ENCODE measurements at regions not wholly inside any gene's neighbourhood (a gene's known extent, or its start where the extent isn't known, plus 50 kb on each side); places are given as distances from the start of the nearest gene placed in this dataset.

DNA sequence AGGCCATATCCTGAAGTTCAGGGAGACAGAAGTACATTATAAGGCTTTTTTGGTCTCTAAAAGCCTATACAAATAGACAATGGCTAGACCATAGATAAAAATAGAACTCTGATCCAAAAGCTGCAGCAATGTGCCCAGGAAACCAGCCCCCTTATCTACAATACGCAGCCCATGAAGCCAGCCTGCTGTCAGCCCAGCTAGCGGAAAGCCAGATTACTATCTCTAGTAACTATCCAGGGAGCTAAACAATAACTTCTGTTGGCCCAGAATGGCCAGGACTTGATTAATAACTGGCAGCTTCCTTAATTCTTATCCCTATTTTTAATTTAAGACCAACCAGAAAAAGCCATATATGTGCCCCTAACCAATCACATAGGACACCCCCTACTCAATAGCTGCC is 160.4 kb upstream of the SMLR1 start:
- no peaks in the 10 kb centered on the region for H3K4me1 ChIP-seq
- TF ChIP-seq CTCF (IDR thresholded peaks at IDR 0.05): no peak
- TF ChIP-seq EP300 (IDR thresholded peaks at IDR 0.05): no peak
- no peak for TF ChIP-seq POLR2AphosphoS5 (IDR thresholded peaks at IDR 0.05)
- TF ChIP-seq POLR2A (IDR thresholded peaks at IDR 0.05): no peak
- H3K27me3 ChIP-seq: no peaks in the 10 kb centered on the region
- H3K27ac ChIP-seq: no peak overlapping the region
- no peaks in the 10 kb centered on the region for H3K9me3 ChIP-seq
- ATAC-seq: no peak
- no peaks in the 10 kb centered on the region for H3K36me3 ChIP-seq
- WGBS, 2 donors (ENCODE audit: low coverage in 1 of 2): 76% methylated on average over 2 of the region's 2 CpGs; no CpG with 5 or more reads in 1 of the 2 donors
- H3K4me3 ChIP-seq: no peak overlapping the region

DNA sequence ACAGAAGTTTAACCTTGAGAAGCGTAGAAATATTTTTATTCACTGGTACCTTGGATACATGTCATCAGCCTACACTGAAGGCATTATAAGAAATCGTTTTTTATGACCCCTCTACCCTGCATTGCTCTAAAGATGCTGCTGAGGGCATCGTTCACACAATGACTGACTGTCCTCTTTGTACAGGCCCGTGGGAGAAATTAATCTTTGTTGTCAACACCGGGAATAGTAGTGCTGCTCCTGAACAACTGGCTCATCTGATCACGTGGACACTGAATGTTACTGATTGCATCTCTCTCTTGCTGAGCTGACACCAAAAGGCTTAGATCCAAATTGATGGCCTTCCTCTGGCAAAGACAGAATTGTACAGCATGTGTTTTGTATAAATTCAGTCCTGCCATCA is 157.1 kb upstream of the SMLR1 start:
- Histone ChIP-seq H3K27ac (no peak overlapping the region), H3K27me3 (no peaks in the 10 kb centered on the region), H3K4me3 (no peak overlapping the region), H3K36me3 (no peaks in the 10 kb centered on the region), H3K4me1 (no peaks in the 10 kb centered on the region), H3K9me3 (no peaks in the 10 kb centered on the region)
- no peak for TF ChIP-seq CTCF (IDR thresholded peaks at IDR 0.05)
- TF ChIP-seq POLR2A (IDR thresholded peaks at IDR 0.05): no peak
- no peak for TF ChIP-seq POLR2AphosphoS5 (IDR thresholded peaks at IDR 0.05)
- TF ChIP-seq EP300 (IDR thresholded peaks at IDR 0.05): no peak
- no peak for ATAC-seq
- WGBS, 2 donors (ENCODE audit: low coverage in 1 of 2): 38 to 51% methylated on average over 3 to 6 of the region's 6 CpGs

DNA sequence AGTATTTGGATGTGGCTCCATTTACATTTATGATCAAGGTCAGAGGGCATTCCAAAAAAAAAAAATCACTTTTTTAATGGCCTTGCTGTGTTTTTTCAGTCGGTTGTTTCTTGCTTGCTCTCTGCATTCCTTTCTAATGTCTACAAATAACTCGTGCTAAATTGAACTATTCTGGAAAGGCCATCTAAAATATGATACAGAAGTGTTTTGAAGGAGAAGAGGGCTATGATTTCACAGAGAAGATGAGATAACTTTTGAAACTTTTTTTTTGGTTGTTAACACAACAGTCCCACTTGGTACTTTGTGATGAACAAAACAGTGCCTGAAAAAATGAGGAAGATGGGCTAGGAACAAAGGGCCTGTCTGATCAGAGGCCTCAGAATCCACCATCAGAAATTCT is 156.1 kb upstream of the SMLR1 start:
- 49 to 63% methylated on average over 2 of the region's 2 CpGs for WGBS, 2 donors (ENCODE audit: low coverage in 1 of 2)
- ATAC-seq: peak; percentile 28

GRCh38 chr6:130671577-130671976 is 155.6 kb upstream of the SMLR1 start:
- no peaks in the 10 kb centered on the region for H3K9me3 ChIP-seq
- no peak for TF ChIP-seq POLR2AphosphoS5 (IDR thresholded peaks at IDR 0.05)
- TF ChIP-seq CTCF (IDR thresholded peaks at IDR 0.05): no peak
- TF ChIP-seq POLR2A (IDR thresholded peaks at IDR 0.05): no peak
- TF ChIP-seq EP300 (IDR thresholded peaks at IDR 0.05): no peak
- no peaks in the 10 kb centered on the region for H3K27me3 ChIP-seq
- H3K4me3 ChIP-seq: no peak overlapping the region
- 12 to 75% methylated on average over 3 to 10 of the region's 11 CpGs for WGBS, 2 donors (ENCODE audit: low coverage in 1 of 2)
- no peaks in the 10 kb centered on the region for H3K36me3 ChIP-seq
- peak; percentile 74 for ATAC-seq
- peak overlapping the region in 2 of 4 donors; percentile 39 to 52 for H3K27ac ChIP-seq
- H3K4me1 ChIP-seq: peaks cover 0 to 7% (median 0%) of the 10 kb centered on the region in 3 donors

More for the DNA sequence above, 156.1 kb upstream of the SMLR1 start:
- Histone ChIP-seq H3K27me3 (no peaks in the 10 kb centered on the region), H3K36me3 (no peaks in the 10 kb centered on the region), H3K4me3 (no peak overlapping the region), H3K4me1 (peaks cover 0 to 5% (median 0%) of the 10 kb centered on the region in 3 donors), H3K9me3 (no peaks in the 10 kb centered on the region), H3K27ac (peak overlapping the region in 2 of 4 donors; percentile 39 to 52)
- TF ChIP-seq EP300 (IDR thresholded peaks at IDR 0.05): no peak
- TF ChIP-seq POLR2AphosphoS5 (IDR thresholded peaks at IDR 0.05): no peak
- no peak for TF ChIP-seq CTCF (IDR thresholded peaks at IDR 0.05)
- no peak for TF ChIP-seq POLR2A (IDR thresholded peaks at IDR 0.05)

DNA sequence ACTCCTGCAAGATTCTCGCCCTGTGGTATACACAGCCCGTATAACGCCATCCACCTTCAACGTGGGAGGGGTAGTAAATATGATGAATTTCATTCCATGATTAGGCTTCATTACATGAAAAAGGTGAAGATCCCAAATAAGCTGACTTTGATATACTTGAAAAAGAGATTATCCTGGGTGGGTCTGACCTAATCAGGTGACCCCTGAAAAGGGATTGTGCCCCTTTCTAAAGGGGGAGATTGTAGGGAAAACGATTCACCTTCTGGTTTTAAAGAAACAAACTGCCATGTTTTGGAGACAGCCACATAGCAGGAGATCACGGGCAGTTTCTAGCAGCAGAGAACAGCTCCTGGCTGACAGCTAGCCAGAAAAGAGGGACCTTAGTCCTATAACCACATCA is 155.1 kb upstream of the SMLR1 start:
- H3K27me3 ChIP-seq: no peaks in the 10 kb centered on the region
- WGBS, 2 donors (ENCODE audit: low coverage in 1 of 2): 85 to 98% methylated on average over 4 to 6 of the region's 6 CpGs
- TF ChIP-seq POLR2A (IDR thresholded peaks at IDR 0.05) (no peak), POLR2AphosphoS5 (IDR thresholded peaks at IDR 0.05) (no peak), CTCF (IDR thresholded peaks at IDR 0.05) (no peak), EP300 (IDR thresholded peaks at IDR 0.05) (no peak)
- H3K27ac ChIP-seq: peak overlapping the region in 1 of 4 donors; percentile 52
- ATAC-seq: no peak
- peaks cover 0 to 7% (median 0%) of the 10 kb centered on the region in 3 donors for H3K4me1 ChIP-seq
- H3K4me3 ChIP-seq: no peak overlapping the region
- H3K36me3 ChIP-seq: no peaks in the 10 kb centered on the region
- H3K9me3 ChIP-seq: peaks cover 0 to 5% (median 0%) of the 10 kb centered on the region in 3 donors

Measured in gastroesophageal sphincter (tissue), 4 donors.